HG02840 (cell line): ENCODE measurements at regions not wholly inside any gene's neighbourhood (a gene's known extent, or its start where the extent isn't known, plus 50 kb on each side); places are given as distances from the start of the nearest gene placed in this dataset.
"Not testable (repeated sequence)": the region's sequence is repeated elsewhere in the genome, so short reads cannot be mapped to it uniquely, and the experiment has no call there.

ENCODE experiments used
- ATAC-seq: cut with Tn5 transposase; IDR thresholded peaks from one replicate; pipeline ENCODE4 v1.9.1; 2021; ENCODE audit warnings: mild to moderate bottlenecking, moderate library complexity, moderate number of reproducible peaks; ENCODE audit not compliant: unreplicated experiment, low FRiP score

DNA sequence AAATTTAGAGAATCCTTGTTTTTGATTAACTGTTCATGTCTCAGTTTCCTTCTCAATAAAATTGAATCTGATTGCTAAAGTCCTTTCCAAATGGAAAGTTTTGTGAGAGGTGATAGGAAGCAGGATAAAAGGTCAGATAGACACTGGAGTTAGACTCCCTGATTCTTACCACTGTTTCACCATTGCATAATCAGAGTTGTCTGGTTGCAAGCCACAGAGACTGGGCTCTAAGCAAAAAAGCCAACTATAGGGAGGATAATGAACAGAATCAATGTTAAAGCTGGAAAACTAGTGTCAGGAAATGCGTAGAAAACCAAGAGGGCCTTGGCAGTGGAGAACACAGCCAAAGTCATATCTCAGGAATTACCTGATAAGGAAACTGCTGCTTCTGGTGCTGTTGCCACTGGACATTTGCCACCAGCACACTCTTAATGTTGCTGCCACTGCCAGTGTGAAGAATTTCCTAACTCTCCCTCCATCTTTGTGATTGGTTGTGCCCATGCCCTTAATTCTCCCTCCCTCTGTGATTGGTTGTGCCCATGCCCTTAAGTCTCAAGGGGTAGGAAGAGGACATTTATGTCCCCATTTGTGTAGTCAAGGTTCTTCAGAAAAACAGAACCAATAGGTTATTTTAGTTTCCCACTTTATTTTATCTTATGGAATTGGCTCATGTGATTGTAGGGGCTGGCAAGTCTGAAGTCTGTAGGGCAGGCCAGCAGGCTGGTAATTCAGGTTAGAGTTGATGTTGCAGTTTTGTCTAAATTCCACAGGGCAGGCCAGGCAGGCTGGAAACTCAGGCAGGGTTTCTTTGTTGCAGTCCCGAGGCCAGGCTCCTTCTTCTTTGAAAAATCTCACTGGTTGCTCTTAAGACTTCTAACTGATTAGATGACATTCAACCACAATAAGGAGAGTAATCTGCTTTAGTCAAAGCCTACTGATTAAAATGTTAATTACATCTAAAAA lies 639.0 kb downstream of the REEP3 start:
- ATAC-seq, result no peak

DNA sequence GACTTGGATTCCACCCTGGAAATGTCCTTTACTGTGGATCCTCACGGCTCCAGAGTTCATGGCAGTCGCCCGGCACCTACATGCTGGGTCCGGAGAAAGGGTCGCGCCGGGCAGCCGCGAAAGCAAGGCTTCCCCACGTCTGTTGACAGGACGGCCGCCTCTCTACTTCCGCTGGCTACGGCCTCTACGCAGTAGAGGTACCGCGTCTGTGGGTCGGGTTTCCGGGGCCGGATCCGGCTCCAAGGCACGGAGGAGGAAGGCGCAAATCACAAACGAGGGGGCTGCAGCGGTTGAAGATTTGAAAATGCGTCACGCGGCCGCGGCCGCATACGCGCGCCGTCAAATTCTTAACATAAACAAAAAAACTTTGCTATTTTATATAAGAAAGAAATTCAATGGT lies 649.6 kb downstream of the REEP3 start:
- ATAC-seq, result no peak

DNA sequence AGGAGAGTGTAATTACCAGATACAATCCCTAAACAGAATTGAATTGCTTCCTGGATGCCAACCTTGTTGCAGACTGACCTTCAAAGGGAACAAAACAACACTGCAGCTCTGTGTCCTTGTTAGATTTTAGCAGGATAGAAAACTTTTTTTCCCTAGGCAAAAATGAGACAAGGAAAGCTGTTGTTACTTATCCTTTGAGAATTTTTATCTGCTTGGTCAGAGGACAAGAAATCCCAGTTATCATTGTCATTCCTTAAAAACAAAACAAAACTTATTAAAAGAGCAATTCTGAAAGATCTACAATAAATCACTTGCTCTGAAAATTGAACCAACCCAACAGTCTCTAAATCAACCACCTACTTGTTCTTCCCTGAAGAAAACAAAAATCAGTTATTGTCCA lies 652.6 kb downstream of the REEP3 start:
- ATAC-seq, result no peak

DNA sequence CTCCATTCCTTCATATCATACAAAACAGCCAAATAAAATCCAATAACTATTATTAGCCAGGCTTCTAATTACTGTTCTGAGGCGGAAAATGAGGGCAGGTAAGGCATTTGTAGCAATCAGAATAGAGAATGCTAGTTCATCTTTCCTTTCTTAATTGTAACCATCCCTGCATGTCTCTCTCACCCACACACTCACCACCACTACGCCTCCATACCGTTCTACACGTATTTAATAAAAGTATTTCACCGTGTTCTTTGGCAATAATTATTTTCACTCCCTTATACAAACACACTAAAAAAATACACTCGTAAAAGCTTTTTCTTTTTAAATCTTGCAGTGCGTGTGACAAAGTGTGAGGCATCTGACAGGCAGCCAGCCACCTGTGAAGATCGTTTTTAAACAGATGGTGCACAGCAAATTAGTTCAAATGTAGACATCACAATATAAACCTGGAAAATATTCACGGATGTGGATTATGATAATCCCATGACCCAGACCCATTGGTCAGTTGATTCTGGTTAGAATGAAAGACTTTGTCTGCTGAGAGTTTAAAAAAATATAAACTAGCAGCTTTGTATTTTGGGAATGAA lies 653.6 kb downstream of the REEP3 start:
- ATAC-seq, result no peak

DNA sequence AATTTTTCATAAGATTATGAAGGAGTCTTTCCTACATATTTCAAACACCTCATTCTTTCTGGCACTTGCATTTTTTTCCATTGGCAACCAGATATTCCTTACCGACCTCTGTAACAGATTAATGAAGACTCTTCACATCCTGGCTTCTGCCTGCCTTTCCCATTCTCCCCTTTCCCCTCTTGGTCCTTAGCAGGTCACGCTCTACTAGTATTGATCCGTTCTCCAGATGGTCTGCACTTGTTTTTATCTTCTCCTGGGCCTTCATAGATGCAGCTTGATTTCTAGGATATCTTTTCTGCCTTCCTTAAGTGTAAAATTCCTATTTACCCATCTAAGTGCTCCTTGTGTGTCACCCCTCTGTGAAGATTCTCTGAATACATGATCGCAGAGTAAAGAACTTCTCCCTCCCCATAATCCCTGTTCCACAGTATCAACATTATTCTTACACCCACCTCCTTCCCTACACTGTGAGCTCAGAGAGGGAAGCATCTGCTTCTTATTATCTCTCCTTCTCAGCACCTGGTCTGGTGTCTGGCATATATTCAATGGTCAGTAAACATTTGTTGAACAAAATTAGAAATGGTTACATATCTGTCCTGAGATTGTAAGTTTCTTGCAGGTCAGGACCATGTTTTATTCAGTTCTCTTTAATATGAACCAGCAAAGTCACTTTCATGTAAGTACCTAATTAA lies 654.2 kb downstream of the REEP3 start:
- ATAC-seq, result no peak

DNA sequence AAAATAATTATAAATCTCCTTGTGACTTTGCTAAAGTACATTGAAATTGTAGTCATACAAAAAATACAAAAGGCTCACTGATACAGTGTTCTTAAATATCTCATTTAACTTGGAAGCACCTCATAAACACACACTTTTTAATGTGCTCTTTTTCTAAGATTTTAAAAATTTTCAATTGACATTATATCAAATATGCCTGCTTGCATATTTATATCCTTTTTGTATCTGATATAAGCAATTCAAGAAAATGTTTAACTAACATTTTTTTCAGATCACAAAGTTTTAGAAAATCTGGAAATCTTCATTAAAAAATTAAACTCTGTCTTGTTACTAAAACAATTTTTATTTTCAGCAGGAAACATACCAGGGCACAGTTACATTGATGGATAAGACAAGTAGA lies 661.5 kb downstream of the REEP3 start:
- no peak for ATAC-seq

DNA sequence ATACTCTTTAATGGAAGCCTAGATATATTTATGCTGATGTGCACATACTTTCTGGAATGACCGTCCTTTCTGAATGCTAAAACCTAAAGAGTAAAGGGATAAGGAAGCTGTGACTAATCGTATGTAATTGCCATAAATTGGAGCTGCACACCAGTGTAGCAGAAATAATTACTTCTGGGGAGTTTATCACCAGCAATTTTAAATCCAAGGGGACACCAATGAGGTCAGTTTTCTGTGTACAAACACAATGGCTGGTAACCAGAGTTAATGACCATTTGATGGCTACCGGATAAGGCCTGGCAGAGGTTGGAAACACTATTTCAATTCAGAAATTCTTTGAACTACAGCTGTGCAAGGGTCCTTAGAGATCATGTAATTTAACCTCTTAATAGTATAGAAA lies 670.1 kb downstream of the REEP3 start:
- no peak for ATAC-seq

DNA sequence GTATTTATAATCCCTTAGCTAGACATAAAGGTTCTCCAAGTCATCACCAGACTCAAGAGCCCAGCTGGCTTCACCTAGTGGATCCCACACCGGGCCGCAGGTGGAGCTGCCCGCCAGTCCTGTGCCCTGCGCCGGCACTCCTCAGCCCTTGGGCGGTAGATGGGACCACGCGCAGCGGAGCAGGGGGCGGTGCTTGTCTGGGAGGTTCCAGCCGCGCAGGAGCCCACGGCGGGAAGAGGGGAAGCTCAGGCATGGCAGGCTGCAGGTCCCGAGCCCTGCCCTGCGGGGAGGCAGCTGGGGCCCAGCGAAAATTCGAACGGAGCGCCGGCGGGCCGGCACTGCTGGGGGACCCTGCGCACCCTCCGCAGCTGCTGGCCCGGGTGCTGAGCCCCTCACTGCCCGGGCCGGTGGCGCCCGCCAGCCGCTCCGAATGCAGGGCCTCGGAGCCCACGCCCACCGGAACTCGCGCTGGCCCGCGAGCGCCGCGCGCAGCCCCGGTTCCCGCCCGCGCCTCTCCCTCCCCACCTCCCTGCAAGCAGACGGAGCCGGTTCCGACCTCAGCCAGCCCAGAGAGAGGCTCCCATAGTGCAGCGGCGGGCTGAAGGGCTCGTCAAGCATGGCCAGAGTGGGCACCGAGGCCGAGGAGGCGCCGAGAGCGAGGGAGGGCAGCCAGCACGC lies 675.6 kb downstream of the REEP3 start:
- ATAC-seq, result no peak

DNA sequence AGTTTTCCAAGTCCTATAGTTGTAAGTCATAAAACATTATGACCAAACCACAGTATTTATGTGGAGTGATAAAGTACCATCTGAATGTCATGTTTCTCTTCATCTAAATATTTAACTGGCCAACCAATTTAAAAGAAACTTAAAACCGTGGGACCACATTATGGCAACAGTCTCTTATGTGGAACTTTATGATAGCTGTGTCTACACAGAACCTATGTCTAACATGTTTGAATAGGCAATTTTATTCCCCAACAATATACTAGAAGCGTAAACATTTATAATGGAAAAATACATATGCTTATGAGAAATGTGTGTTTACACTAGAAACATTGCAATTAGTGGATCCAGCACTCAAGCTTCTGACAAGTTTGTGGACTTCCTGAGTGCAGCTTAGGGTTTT lies 680.7 kb downstream of the REEP3 start:
- ATAC-seq, result no peak

DNA sequence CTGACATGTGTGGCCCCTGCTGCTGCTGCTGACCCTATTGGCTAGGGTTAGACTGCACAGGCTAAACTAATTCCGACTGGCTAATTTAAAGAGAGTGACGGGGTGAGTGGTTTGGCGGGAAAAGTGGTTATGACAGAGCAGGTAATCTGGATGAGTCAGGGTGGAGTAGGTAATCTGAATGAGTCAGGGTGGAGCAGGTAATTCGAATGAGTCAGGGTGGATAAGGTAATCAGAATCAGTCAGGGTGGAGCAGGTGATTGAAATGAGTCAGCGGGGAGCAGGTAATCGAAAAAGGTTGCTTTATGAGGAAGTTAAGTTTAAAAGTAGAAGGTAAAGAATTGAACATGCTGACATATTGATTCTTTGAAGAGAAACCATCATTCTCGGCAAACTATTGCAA lies 683.3 kb downstream of the REEP3 start:
- not testable (repeated sequence) for ATAC-seq

DNA sequence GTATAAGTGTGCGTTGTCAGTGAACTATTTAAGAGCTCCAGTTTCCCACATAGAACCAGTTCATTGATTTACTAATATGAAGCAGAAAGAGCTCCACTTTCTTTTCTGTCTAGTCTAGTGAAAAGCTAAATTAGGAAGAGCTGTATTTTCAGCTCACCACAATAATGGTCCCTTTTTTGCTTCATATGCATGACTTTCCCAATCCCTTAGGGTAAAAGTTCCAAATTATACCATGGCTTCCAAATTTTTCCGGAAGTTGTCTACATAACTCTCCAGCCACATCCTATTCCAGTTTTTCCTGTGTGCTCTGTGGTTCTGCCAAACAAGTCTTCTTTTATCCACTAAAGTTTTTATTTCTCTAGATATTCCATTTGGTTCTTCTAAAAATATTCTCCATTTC lies 685.2 kb downstream of the REEP3 start:
- ATAC-seq, result no peak

DNA sequence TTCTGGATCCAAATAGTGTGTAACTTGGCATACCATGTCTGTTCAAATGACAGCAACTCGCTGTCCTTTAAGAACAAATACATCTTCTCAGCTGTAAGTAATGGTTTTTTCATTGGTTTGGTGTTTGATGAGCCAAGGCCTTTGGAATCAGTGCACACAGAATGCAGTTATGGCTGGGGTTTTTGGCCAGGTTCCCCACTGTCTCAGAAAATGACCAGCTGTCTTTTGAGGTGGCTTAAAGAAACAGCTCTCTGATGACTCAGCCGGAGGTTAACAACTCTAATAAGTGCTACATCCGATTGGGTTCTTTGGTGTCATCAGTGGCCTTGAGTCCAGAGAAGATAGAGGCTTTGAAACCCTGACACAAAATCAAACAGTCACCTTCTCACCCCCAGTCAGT lies 688.4 kb downstream of the REEP3 start:
- no peak for ATAC-seq

DNA sequence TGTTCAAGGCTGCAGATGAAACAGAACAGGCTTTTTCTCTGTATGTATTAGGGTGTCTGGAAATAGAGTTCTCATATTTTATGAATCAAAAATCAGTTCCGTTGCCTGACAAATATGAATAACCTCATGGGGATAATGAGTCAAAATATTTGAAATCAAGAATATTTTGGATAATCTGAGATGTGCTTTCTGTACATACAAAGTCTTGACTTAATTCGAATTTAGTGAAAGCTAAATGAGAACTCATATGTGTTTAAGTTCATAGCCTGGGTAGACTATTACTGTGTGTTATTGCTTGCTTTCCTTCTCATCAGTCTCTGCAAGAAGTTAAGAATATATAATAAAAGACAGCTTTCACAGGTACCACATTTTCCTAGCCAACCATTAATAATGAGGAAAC lies 689.0 kb downstream of the REEP3 start:
- no peak for ATAC-seq

DNA sequence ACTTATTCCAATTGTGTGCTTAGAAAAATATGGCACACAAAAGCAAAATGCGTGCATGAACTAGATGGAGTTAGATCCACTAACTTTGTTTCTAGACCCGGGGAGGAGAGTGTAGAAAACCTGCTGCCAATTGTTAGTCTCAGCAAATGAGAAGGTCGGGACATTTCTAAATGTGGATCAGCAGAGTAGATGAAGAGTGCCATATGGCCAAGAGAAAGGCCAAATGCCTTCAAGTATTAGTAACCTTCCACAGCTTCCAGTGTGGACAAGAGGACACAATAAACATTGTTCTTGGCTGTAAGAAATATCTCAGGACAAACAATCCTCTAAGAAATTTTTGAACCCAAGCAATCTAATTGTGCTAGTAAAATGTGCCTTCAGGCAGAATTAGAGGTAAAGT lies 690.3 kb downstream of the REEP3 start:
- ATAC-seq, result no peak

DNA sequence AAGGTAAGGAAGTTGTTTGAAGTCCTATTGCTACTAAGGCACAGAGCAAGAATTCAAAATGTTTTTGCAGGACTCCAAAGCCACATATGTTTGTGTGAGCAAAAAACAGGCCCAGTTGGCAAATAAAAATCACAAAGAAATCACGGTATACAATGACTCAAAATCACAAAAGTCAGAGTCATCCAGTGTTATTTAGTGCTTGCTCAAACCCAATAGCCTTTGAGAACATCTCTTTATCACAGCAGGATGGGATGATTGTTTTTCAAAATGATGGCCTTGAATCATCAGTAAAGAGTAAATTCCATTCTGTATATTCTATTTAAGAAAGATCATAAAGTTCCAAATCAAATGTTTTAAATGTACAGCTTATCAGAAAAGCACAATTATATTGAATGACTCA lies 693.9 kb downstream of the REEP3 start:
- ATAC-seq, result no peak

DNA sequence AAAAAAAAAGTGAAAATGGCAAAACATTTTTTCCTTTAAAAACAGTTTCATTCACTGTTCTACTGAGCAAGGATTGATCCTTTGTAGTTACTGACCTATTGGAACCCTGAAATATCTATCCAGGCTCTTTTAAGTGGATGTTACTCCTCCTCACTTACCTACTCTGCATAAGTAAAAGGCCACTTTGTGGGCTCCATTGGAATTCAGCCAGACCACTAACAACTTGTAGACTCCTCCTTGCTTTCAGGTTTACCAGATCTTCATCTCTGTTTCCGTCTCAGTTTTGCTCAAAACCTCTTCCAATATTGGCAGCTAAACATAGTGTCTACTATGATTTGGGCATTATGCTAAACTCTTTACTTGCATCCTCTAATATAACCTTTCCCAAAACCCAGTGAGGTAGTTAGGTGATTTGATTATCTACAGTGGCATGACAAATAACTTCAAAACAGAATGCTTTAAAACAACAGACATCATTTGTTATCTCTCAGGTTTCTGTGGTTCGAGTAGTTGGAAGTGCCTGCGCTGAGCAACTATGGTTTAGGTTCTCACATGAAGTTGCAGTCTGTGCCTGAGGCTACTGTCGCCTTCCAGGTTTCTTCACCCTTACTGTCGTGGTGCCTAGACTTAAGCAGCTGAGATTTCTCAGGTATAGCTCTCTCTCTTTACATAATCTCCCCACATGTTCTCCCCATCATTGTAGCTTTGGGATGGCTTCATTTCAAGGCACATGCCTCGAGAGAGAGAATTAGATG lies 698.2 kb downstream of the REEP3 start:
- ATAC-seq, result no peak

DNA sequence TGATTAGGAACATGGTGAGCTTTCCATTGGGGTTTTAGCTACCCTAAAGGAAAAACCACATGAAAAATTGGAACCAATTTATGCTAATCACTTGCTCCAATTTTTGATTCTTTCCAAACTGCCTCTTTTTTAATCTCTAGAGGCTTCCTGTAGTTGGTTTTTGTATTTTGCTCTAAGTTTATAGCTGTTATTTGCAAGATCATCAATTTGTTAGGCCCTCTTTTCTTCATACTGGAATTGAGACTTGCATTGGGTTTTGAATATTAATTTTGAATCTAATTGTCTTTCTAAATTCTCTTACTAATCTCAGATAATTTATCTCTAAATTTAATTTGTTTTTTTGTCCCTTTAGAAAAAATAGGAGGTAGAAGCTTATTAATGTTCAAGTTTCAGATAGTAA lies 713.3 kb downstream of the REEP3 start:
- no peak for ATAC-seq

DNA sequence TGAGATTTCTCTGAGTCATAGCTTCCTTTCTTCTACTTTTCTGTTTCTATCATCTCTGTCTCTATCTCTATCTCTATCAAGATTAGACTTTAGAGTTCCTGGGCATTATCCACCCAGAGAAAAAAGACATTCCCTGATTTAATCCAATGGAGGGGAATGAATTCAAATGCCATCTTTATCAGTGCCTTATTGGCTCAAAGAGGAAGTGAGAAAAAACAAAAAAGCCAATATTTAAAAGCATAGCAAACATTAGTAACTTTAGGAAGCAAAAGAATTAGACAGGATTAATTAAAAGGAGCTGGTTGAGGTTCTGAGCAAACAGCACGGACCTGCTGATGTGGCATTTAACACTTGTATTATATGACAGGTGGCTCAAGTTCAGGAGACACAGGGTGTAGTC lies 736.5 kb downstream of the REEP3 start:
- ATAC-seq, result no peak

DNA sequence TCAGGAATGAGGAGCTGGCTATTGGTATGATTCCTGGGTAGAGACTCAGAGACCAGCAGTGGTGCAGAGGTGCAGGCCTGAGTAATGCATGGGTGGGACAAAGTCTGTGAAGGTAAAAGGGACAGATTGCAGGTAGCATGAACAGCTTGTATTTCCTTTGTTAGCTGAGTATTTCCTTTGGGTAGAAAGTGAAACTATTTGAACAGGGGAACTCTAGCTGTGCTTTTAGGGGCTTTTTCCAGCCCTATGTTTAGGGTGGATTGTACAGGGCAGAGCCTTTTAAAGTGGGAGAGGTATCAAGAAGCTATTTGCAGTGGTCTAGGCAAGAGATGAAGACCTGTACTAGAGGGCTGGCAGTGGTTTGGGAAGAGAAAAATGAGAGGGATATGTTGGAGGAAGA lies 739.9 kb downstream of the REEP3 start:
- ATAC-seq, result peak; percentile 85

DNA sequence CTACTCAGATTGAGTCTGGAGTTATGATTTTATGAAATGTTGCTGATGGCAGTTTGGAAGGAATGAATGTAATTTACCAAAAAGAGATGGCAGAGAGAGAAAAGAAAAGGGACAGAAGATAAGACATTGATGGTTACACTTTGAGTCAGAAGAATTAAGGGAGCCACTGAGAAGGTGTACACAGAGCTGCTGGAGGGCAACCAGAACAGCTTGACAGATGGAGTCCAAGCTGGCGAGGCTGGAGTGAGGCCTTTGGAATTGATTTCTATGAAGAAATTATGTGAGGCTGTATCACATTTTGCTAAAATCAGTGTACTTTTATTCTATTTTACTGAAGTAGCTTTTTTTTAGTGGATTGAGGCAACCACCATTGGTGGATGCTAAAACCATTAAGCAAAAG lies 740.5 kb downstream of the REEP3 start:
- ATAC-seq, result no peak
